PC-3 (cell line): ENCODE measurements at regions not wholly inside any gene's neighbourhood (a gene's known extent, or its start where the extent isn't known, plus 50 kb on each side); places are given as distances from the start of the nearest gene placed in this dataset.

Experiments
- EZH2 ChIP-seq: fragments of 300-600 bp; sonication (generic); IDR thresholded peaks from one replicate; pipeline ENCODE4 v1.6.1; 2017; ENCODE audit warnings: antibody characterized with exemption, mild to moderate bottlenecking, low read length; ENCODE audit not compliant: unreplicated experiment
- TF ChIP-seq, protein P1 (sequence below): fragments of 300-600 bp; sonication (generic); conservative IDR thresholded peaks from 2 replicates; pipeline ENCODE4 v1.5.1; 2017; ENCODE audit warnings: antibody characterized with exemption, low read depth, mild to moderate bottlenecking, low read length

DNA sequence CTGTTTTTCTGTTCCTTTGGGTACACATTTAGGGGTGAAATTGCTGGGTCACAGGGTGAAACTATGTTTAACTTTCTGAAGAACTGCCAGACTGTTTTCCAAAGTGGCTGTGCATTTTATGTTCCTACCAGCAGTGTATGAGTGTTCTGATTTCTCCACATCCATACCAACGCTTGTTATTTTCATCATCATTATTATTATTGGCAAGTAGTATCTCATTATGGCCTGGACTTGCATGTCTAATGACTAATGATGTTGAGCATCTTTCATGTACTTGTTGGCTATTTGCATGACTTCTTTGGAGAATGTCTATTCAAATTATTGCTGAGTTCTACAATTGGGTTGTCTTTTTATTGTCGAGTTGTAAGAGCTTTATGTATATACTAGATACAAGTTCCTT lies 321.8 kb upstream of the HTR2A start:
- TF ChIP-seq, protein P1, sequence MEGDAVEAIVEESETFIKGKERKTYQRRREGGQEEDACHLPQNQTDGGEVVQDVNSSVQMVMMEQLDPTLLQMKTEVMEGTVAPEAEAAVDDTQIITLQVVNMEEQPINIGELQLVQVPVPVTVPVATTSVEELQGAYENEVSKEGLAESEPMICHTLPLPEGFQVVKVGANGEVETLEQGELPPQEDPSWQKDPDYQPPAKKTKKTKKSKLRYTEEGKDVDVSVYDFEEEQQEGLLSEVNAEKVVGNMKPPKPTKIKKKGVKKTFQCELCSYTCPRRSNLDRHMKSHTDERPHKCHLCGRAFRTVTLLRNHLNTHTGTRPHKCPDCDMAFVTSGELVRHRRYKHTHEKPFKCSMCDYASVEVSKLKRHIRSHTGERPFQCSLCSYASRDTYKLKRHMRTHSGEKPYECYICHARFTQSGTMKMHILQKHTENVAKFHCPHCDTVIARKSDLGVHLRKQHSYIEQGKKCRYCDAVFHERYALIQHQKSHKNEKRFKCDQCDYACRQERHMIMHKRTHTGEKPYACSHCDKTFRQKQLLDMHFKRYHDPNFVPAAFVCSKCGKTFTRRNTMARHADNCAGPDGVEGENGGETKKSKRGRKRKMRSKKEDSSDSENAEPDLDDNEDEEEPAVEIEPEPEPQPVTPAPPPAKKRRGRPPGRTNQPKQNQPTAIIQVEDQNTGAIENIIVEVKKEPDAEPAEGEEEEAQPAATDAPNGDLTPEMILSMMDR = no peak
- no peak for TF ChIP-seq EZH2
